Smooth muscle cell (in vitro differentiated cells): ENCODE measurements at regions not wholly inside any gene's neighbourhood (a gene's known extent, or its start where the extent isn't known, plus 50 kb on each side); places are given as distances from the start of the nearest gene placed in this dataset.

Source experiments
- DNase-seq: peaks from one replicate; lab custom pipeline; 2025; ENCODE audit not compliant: unreplicated experiment; lab: John Stamatoyannopoulos, UW
- H2AFZ ChIP-seq: fragments of 200-600 bp; sonication (generic); 2 replicates; pipeline ENCODE4 v1.6.0; 2016; ENCODE audit warnings: antibody characterized with exemption, low read depth, mild to moderate bottlenecking
- H3F3A ChIP-seq: fragments of 200-600 bp; sonication (generic); 2 replicates; pipeline ENCODE4 v1.6.0; 2017; ENCODE audit warnings: antibody characterized with exemption, low read depth
- H3K27ac ChIP-seq: fragments of 200-600 bp; sonication (generic); 2 replicates; pipeline ENCODE4 v1.5.1; 2016; ENCODE audit warnings: low read depth, mild to moderate bottlenecking
- H3K27me3 ChIP-seq: fragments of 200-600 bp; sonication (generic); 2 replicates; pipeline ENCODE4 v1.6.1; 2016; ENCODE audit warnings: low read depth, mild to moderate bottlenecking
- H3K36me3 ChIP-seq: fragments of 200-600 bp; sonication (generic); 2 replicates; pipeline ENCODE4 v1.5.1; 2016; ENCODE audit warnings: low read depth
- H3K4me1 ChIP-seq: fragments of 200-600 bp; sonication (generic); 2 replicates; pipeline ENCODE4 v1.5.1; 2016; ENCODE audit warnings: low read depth
- H3K4me2 ChIP-seq: fragments of 200-600 bp; sonication (generic); 2 replicates; pipeline ENCODE4 v1.6.0; 2016; ENCODE audit warnings: mild to moderate bottlenecking
- H3K4me3 ChIP-seq: fragments of 200-600 bp; sonication (generic); 2 replicates; pipeline ENCODE4 v1.5.1; 2016; ENCODE audit warnings: mild to moderate bottlenecking
- H3K79me2 ChIP-seq: fragments of 200-600 bp; sonication (generic); 2 replicates; pipeline ENCODE4 v1.6.0; 2016; ENCODE audit warnings: low read depth, mild to moderate bottlenecking
- H3K9ac ChIP-seq: fragments of 200-600 bp; sonication (generic); 2 replicates; pipeline ENCODE4 v1.6.0; 2016; ENCODE audit warnings: low read depth
- H3K9me3 ChIP-seq: fragments of 200-600 bp; sonication (generic); replicated peaks from 2 replicates; pipeline ENCODE4 v1.5.1; 2016; ENCODE audit warnings: low read depth
- H4K20me1 ChIP-seq: fragments of 200-600 bp; sonication (generic); 2 replicates; pipeline ENCODE4 v1.6.0; 2016; ENCODE audit warnings: low read depth
- WGBS: methylation state at CpG from one replicate; pipeline ENCODE4 v1.1.7; 2016; ENCODE audit warnings: low lambda C conversion rate; 5-methylcytosine and 5-hydroxymethylcytosine counted together
- TF ChIP-seq, protein P1 (sequence below): fragments of 200-600 bp; sonication (generic); IDR thresholded peaks from 2 replicates; pipeline ENCODE4 v1.5.1; 2017; ENCODE audit warnings: borderline replicate concordance, mild to moderate bottlenecking, antibody characterized with exemption; ENCODE audit not compliant: insufficient read depth, poor library complexity, severe bottlenecking

DNA sequence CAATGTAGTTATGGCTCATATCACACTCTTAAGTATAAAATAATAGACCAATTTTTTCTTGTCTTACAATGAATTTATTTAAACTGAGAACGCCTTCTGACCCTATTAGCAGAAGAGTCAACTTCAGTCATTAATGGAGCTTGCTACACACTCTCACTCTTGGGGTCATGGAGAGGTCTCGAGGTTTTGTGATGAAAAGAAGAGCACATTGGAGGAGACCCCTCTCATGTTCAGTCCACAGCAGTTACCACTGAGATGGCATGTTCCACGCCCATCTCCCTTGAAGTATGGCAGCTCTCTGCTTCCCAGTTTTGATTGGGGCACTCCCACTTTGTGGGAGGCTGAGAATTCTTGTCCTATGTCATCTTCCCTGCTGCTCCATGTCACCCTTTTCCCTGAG lies 266.4 kb downstream of the RPS29 start:
- H2AFZ ChIP-seq: no peak overlapping the region
- WGBS: 90% methylated on average over 3 of the region's 3 CpGs
- DNase-seq: no peak
- H3K4me2 ChIP-seq: no peak overlapping the region
- H3K4me1 ChIP-seq: no peaks in the 10 kb centered on the region
- no peaks in the 10 kb centered on the region for H3K36me3 ChIP-seq
- no peaks in the 10 kb centered on the region for H4K20me1 ChIP-seq
- no peak overlapping the region for H3K4me3 ChIP-seq
- TF ChIP-seq, protein P1, sequence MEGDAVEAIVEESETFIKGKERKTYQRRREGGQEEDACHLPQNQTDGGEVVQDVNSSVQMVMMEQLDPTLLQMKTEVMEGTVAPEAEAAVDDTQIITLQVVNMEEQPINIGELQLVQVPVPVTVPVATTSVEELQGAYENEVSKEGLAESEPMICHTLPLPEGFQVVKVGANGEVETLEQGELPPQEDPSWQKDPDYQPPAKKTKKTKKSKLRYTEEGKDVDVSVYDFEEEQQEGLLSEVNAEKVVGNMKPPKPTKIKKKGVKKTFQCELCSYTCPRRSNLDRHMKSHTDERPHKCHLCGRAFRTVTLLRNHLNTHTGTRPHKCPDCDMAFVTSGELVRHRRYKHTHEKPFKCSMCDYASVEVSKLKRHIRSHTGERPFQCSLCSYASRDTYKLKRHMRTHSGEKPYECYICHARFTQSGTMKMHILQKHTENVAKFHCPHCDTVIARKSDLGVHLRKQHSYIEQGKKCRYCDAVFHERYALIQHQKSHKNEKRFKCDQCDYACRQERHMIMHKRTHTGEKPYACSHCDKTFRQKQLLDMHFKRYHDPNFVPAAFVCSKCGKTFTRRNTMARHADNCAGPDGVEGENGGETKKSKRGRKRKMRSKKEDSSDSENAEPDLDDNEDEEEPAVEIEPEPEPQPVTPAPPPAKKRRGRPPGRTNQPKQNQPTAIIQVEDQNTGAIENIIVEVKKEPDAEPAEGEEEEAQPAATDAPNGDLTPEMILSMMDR: no peak
- H3K27ac ChIP-seq: no peak overlapping the region
- H3K27me3 ChIP-seq: no peaks in the 10 kb centered on the region
- H3K79me2 ChIP-seq: no peaks in the 10 kb centered on the region
- H3F3A ChIP-seq: no peaks in the 10 kb centered on the region
- H3K9me3 ChIP-seq: no peaks in the 10 kb centered on the region
- H3K9ac ChIP-seq: no peak overlapping the region

DNA sequence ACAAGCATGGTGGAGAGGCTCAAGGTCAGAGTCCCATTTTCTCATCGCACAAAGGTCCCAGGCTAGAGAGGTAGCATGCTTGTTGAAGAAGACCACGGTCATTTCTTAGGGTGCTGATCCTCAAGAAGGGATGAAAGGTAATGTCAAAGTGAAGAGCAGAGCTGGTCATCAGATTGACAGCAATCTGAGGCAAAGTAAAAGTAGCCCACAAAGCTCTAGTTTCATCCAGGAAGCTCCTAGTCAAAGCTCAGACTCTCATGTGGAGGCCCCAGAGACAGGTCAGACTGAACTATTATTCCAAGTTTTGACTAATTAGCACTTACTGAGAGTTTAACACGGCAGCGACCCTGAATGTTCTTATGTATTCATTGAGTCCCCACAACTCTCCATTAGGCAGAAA lies 270.6 kb downstream of the RPS29 start:
- 92% methylated on average over 4 of the region's 4 CpGs for WGBS
- Histone ChIP-seq H3K9ac (no peak overlapping the region), H3K4me3 (no peak overlapping the region), H3K4me1 (no peaks in the 10 kb centered on the region), H3K36me3 (no peaks in the 10 kb centered on the region), H3K9me3 (no peaks in the 10 kb centered on the region), H2AFZ (no peak overlapping the region), H3K79me2 (no peaks in the 10 kb centered on the region), H4K20me1 (no peaks in the 10 kb centered on the region), H3F3A (no peaks in the 10 kb centered on the region), H3K27me3 (no peaks in the 10 kb centered on the region), H3K27ac (no peak overlapping the region), H3K4me2 (no peak overlapping the region)
- DNase-seq: no peak
- TF ChIP-seq, protein P1: no peak

DNA sequence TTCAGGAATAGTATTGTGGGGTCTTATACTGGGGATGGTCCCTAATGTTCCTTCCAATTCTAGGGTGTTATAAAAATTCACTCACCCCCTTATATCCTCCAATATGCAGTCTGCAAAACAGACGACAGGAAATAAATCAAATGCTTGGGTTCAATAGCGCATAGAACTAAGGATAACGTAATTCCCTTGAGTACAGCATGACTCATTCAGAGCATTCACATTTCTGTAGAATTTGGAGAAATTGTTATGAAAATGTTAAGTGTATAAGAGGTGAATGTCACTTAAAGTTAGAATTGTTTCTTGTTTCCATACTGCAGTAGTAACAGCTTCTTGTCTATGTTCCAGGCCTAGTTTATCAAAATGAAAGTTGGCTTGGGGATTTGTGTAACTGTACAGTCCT lies 271.4 kb downstream of the RPS29 start:
- TF ChIP-seq, protein P1: no peak
- no peak overlapping the region for H3K4me3 ChIP-seq
- no peak overlapping the region for H3K9ac ChIP-seq
- no peaks in the 10 kb centered on the region for H3K36me3 ChIP-seq
- DNase-seq: no peak
- no peak overlapping the region for H3K27ac ChIP-seq
- no peaks in the 10 kb centered on the region for H3K9me3 ChIP-seq
- no peaks in the 10 kb centered on the region for H3K27me3 ChIP-seq
- no peaks in the 10 kb centered on the region for H3K4me1 ChIP-seq
- no peaks in the 10 kb centered on the region for H4K20me1 ChIP-seq
- H3K4me2 ChIP-seq: no peak overlapping the region
- no peak overlapping the region for H2AFZ ChIP-seq
- H3F3A ChIP-seq: no peaks in the 10 kb centered on the region
- 80% methylated on average over 3 of the region's 3 CpGs for WGBS
- no peaks in the 10 kb centered on the region for H3K79me2 ChIP-seq

DNA sequence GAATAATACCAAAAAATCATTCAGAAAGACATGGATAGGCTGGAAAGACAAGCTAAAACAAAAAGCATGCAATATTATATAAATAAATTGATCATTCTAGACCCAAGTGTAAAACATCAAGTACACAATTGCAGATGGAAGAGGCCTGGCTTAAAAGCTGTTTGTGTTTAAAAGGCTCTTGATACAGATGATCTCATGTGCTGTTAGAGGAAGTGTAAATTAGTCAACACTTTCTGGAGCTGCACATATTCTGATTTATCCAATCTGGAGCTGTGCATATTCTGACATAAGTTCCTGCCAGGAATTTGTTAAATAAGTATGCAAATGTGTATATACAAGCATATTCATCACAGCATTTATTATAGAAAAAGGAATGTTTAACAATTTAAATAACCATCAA lies 273.1 kb downstream of the RPS29 start:
- no peak overlapping the region for H3K4me3 ChIP-seq
- no peaks in the 10 kb centered on the region for H3K4me1 ChIP-seq
- no peak for DNase-seq
- H4K20me1 ChIP-seq: no peaks in the 10 kb centered on the region
- H3K9ac ChIP-seq: no peak overlapping the region
- H2AFZ ChIP-seq: no peak overlapping the region
- no peak overlapping the region for H3K27ac ChIP-seq
- no peak overlapping the region for H3K4me2 ChIP-seq
- H3F3A ChIP-seq: no peaks in the 10 kb centered on the region
- no peaks in the 10 kb centered on the region for H3K9me3 ChIP-seq
- TF ChIP-seq, protein P1: no peak
- no peaks in the 10 kb centered on the region for H3K36me3 ChIP-seq
- no peaks in the 10 kb centered on the region for H3K79me2 ChIP-seq
- no peaks in the 10 kb centered on the region for H3K27me3 ChIP-seq
